Panc1 (cell line): ENCODE measurements at regions not wholly inside any gene's neighbourhood (a gene's known extent, or its start where the extent isn't known, plus 50 kb on each side); places are given as distances from the start of the nearest gene placed in this dataset.

ENCODE experiments used
- ATAC-seq: fragments of 200-7000 bp; cut with Tn5 transposase; 2 replicates; pipeline ENCODE4 v1.9.1; 2020; ENCODE audit warnings: mild to moderate bottlenecking, moderate library complexity
- BruUV-seq: library from RNA; stranded (reverse); fragments of 400-500 nt; replicated peaks from 2 replicates; lab custom pipeline; 2021; lab: Mats Ljungman, UMichigan
- CTCF ChIA-PET: fragments of 300-600 bp; sonication (Branson Sonifier 250); formaldehyde crosslinking; loops from one replicate; lab custom pipeline; 2022; ENCODE audit warnings: antibody characterized with exemption; lab: Charles Lee
- POLR2A ChIA-PET: fragments of 300-600 bp; sonication (Branson Sonifier 250); formaldehyde crosslinking; loops from one replicate; lab custom pipeline; 2022; ENCODE audit warnings: antibody characterized with exemption; lab: Charles Lee
- DNase-seq: peaks from one replicate; pipeline ENCODE4 v3.0.0-alpha.2; 2010; ENCODE audit warnings: low read depth, low spot score
- H3K27ac ChIP-seq: 2 replicates; pipeline ENCODE4 v1.5.1; 2011; ENCODE audit warnings: mild to moderate bottlenecking, low read length, inconsistent platforms
- H3K27me3 ChIP-seq: fragments of 200-500 bp; sonication (Bioruptor generic); 2 replicates; pipeline ENCODE4 v1.6.0; 2014; ENCODE audit warnings: low read length, inconsistent platforms; ENCODE audit not compliant: control insufficient read depth, insufficient read depth
- H3K36me3 ChIP-seq: fragments of 200-500 bp; sonication (Bioruptor generic); 2 replicates; pipeline ENCODE4 v1.5.1; 2014; ENCODE audit warnings: inconsistent platforms, mild to moderate bottlenecking, low read length, moderate library complexity; ENCODE audit not compliant: control insufficient read depth, insufficient read depth
- H3K4me1 ChIP-seq: 2 replicates; pipeline ENCODE4 v1.5.1; 2011; ENCODE audit warnings: inconsistent platforms, mild to moderate bottlenecking, low read length, moderate library complexity; ENCODE audit not compliant: control insufficient read depth, insufficient read depth
- H3K4me3 ChIP-seq, 2 experiments: 2 replicates each; pipeline ENCODE4 v1.5.1; 2011 to 2012; ENCODE audit warnings: low read depth in 2 of 2, low read length in 2 of 2, mild to moderate bottlenecking in 2 of 2, inconsistent platforms in 1 of 2, moderate library complexity in 1 of 2
- H3K9me3 ChIP-seq: fragments of 200-500 bp; sonication (Bioruptor generic); 2 replicates; pipeline ENCODE4 v1.5.1; 2014; ENCODE audit warnings: low read depth, mild to moderate bottlenecking, inconsistent platforms, low read length, moderate library complexity; ENCODE audit not compliant: control insufficient read depth, insufficient read depth
- POLR2AphosphoS5 ChIP-seq: IDR thresholded peaks from 2 replicates; pipeline ENCODE4 v1.6.1; 2012; ENCODE audit warnings: mild to moderate bottlenecking, low read depth, low read length, moderate library complexity
- REST ChIP-seq, 2 experiments: IDR thresholded peaks; 2 replicates each; pipeline ENCODE4 v1.6.1; 2011 to 2012; ENCODE audit warnings: low read depth in 2 of 2, control low read depth in 1 of 2, low read length in 1 of 2, mild to moderate bottlenecking in 1 of 2, moderate library complexity in 1 of 2; ENCODE audit not compliant: insufficient read depth in 1 of 2
- SIN3A ChIP-seq: IDR thresholded peaks from 2 replicates; pipeline ENCODE4 v1.6.1; 2012; ENCODE audit warnings: low read depth, mild to moderate bottlenecking, low read length, moderate library complexity, borderline replicate concordance; ENCODE audit not compliant: insufficient read depth
- TCF7L2 ChIP-seq: IDR thresholded peaks from 2 replicates; pipeline ENCODE4 v1.6.1; 2011; ENCODE audit warnings: mild to moderate bottlenecking, low read depth, low read length, inconsistent platforms
- in situ Hi-C: cut with HindIII; loops from 2 replicates; pipeline ENCODE4 v1.10.0; 2016; ENCODE audit warnings: low sequenced_read_pairs, low pct_unique_long_range_greater_than_20kb
- intact Hi-C: fragments of 100-400 bp; cut with micrococcal nuclease; formaldehyde crosslinking; loops from one replicate; pipeline ENCODE4 v1.10.0; 2022; ENCODE audit not compliant: unreplicated experiment
- TF ChIP-seq, protein P1 (sequence below): fragments of 450-650 bp; IDR thresholded peaks from 2 replicates; pipeline ENCODE4 v1.5.1; 2017; ENCODE audit warnings: mild to moderate bottlenecking

DNA sequence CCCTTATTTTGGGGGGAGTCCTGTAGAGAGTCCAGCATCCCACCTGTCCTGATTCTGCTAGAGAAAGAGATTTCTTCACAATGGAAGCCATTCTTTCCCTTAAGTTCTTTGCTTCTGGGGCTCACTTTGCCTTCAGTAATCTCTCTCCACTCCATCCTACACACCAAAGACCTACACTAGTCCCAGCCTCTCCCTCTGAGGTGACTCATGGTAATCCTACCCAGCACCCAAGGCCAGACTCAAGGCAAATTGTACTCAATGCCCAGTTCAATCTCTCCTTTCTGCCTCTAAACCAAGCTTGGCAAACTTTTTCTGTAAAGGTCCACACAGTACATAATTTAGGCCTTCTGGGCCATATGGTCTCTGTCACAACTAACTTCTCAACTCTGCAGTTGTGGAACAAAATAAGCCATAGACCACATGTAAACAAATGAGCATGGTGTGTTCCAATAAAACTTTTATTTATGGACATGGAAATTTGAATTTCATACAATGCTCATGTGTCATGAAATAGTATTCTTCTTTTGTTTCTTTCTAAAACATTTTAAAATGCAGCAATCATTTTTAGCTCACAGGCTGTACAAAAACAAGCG, 72.5 kb downstream of the MRPL46 start:
- intact Hi-C loops: no loop called here
- no peak for DNase-seq
- CTCF ChIA-PET: no interaction called here
- H3K4me1 ChIP-seq: no peaks in the 10 kb centered on the region
- no peaks in the 10 kb centered on the region; the same call in 1 of the 2 replicates for H3K27me3 ChIP-seq
- BruUV-seq: no TSS peak
- H3K27ac ChIP-seq: no peak overlapping the region
- no peaks in the 10 kb centered on the region for H3K9me3 ChIP-seq
- no peaks in the 10 kb centered on the region for H3K36me3 ChIP-seq
- in situ Hi-C loops: no loop called here
- ATAC-seq: no peak
- no peak for TF ChIP-seq REST (IDR thresholded peaks at IDR 0.05; ENCODE audit: insufficient read depth in 1 of 2, low read depth in 2 of 2, low read length in 1 of 2)
- no peak for TF ChIP-seq SIN3A
- no peak for TF ChIP-seq TCF7L2
- no peak for TF ChIP-seq POLR2AphosphoS5
- TF ChIP-seq, protein P1, sequence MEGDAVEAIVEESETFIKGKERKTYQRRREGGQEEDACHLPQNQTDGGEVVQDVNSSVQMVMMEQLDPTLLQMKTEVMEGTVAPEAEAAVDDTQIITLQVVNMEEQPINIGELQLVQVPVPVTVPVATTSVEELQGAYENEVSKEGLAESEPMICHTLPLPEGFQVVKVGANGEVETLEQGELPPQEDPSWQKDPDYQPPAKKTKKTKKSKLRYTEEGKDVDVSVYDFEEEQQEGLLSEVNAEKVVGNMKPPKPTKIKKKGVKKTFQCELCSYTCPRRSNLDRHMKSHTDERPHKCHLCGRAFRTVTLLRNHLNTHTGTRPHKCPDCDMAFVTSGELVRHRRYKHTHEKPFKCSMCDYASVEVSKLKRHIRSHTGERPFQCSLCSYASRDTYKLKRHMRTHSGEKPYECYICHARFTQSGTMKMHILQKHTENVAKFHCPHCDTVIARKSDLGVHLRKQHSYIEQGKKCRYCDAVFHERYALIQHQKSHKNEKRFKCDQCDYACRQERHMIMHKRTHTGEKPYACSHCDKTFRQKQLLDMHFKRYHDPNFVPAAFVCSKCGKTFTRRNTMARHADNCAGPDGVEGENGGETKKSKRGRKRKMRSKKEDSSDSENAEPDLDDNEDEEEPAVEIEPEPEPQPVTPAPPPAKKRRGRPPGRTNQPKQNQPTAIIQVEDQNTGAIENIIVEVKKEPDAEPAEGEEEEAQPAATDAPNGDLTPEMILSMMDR: no peak
- H3K4me3 ChIP-seq: no peak overlapping the region
- POLR2A ChIA-PET: no interaction called here

DNA sequence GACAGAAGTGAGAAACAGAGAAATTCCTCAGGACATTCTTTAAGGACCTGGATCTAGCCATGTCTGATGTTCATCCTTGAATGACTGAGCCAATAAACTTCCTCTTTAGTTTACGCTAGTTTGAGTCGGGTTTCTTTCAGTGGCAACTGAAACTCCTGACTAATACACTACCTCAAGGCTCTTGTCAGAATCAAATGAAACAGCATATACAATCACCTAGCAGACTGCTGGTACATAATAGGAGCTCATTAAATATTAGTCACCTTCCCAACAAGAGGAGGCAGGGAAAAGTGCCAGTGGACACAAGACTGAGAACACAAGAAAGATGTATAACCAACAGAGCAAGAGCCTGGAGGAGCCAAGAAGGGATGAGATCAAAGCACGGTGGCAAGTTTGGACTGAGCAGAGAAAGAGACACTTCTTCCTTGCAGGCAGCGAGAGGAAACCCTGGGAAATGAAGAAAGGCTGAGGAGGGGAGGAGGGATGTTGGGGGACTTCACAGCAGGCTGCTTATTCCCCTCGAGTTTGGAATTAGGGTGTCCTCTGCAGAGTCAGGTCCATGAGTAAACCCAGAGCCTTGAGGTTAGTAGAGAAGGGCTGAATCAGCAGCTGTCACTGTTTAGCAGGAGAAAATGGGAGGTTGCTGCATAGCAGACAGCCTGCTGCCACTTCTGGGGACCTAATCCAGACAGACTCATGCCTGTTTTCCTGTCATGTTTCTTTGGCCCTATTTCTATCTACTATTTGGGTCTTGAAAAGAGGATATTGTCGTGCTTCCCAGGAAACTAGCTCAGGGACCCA, 73.3 kb downstream of the MRPL46 start:
- DNase-seq (no peak), ATAC-seq (no peak)
- ChIA-PET CTCF (no interaction called here), POLR2A (no interaction called here)
- BruUV-seq: no TSS peak
- no peaks in the 10 kb centered on the region; the same call in 1 of the 2 replicates for H3K27me3 ChIP-seq
- H3K27ac ChIP-seq: no peak overlapping the region
- no peaks in the 10 kb centered on the region for H3K36me3 ChIP-seq
- in situ Hi-C loops: no loop called here
- H3K9me3 ChIP-seq: no peaks in the 10 kb centered on the region
- H3K4me3 ChIP-seq: no peak overlapping the region
- H3K4me1 ChIP-seq: no peaks in the 10 kb centered on the region
- intact Hi-C loops: no loop called here
- no peak for TF ChIP-seq TCF7L2
- TF ChIP-seq, protein P1: no peak
- TF ChIP-seq POLR2AphosphoS5: no peak
- no peak for TF ChIP-seq REST (IDR thresholded peaks at IDR 0.05; ENCODE audit: insufficient read depth in 1 of 2, low read depth in 2 of 2, low read length in 1 of 2)
- TF ChIP-seq SIN3A: no peak
